Activated naive CD8-positive, alpha-beta T cell treated with anti-CD3 and anti-CD28 coated beads, Interleukin-2, amount 10 ng/mL, durations not matched to agents 7 days and 5 days (primary cell): ENCODE measurements at regions not wholly inside any gene's neighbourhood (a gene's known extent, or its start where the extent isn't known, plus 50 kb on each side); places are given as distances from the start of the nearest gene placed in this dataset.
A peak's percentile ranks its signal among the peaks of the same experiment; 100 is the strongest.

Experiments used
- ATAC-seq: fragments of 150-1000 bp; cut with Tn5 transposase; one replicate; pipeline ENCODE4 v1.10.0; 2021; ENCODE audit warnings: low read depth, moderate library complexity
- POLR2A ChIA-PET: fragments of 350-600 bp; sonication (Branson Sonifier 250); formaldehyde crosslinking; loops from one replicate; lab custom pipeline; 2021; ENCODE audit warnings: antibody characterized with exemption; lab: Charles Lee
- DNase-seq: peaks from one replicate; pipeline ENCODE4 v3.0.0; 2021
- H3K27ac Mint-ChIP-seq: one replicate; pipeline ENCODE4 v1.8.0; 2022; ENCODE audit warnings: mild to moderate bottlenecking, mixed read lengths
- H3K27me3 Mint-ChIP-seq: one replicate; pipeline ENCODE4 v1.8.0; 2022; ENCODE audit warnings: mild to moderate bottlenecking, moderate library complexity, mixed read lengths
- H3K36me3 Mint-ChIP-seq: one replicate; pipeline ENCODE4 v1.8.0; 2021; ENCODE audit warnings: mild to moderate bottlenecking, mixed read lengths
- H3K4me1 Mint-ChIP-seq: one replicate; pipeline ENCODE4 v1.8.0; 2021; ENCODE audit warnings: mixed read lengths
- H3K4me3 Mint-ChIP-seq: one replicate; pipeline ENCODE4 v1.8.0; 2022; ENCODE audit warnings: mild to moderate bottlenecking, moderate library complexity, mixed read lengths
- H3K9me3 Mint-ChIP-seq: one replicate; pipeline ENCODE4 v1.8.0; 2021; ENCODE audit warnings: mixed read lengths

DNA sequence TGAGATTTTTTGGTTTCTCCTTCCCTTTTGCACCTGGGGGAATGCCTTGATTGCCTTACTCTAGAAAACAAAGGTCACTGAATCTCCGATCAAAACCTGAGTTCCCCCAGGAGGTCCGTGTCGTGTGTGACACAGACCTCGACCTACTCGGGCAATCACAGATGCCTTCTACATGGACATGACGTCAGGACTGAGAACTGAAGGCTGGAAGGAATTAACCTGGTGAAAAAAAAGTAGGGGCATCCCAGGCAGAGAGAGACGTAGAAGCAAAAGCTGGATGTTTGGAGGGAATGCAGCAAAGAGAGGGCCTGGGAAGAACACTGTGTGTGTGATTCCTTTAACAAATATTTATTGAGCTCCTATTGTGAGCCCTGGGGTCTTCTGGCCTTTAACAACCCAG is 178.0 kb downstream of the PRDM2 start:
- POLR2A ChIA-PET: no interaction called here
- H3K9me3 Mint-ChIP-seq: peaks cover 2% of the 10 kb centered on the region
- no peak for ATAC-seq

DNA sequence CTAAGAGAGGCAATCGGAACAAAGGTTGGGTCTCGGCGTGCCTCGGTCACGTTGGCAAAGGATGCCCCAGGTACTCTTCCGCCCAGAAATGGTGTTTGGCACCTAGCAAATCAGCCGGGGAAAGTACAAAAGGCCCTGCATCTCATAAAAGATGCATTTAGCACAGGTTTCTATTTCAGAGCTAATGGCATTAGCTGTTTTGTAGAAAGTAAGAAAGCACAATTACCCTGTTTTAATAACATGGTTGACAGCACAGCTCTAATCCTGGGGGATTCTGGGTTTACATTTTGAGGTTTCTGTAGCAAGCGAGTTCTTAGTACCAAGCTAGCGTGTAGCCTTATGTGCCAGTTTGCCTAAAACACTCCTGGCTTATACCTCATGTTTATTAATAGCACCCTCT is 178.5 kb downstream of the PRDM2 start:
- POLR2A ChIA-PET: no interaction called here
- Mint-ChIP-seq H3K4me3 (no peak overlapping the region), H3K27me3 (peaks cover 2% of the 10 kb centered on the region), H3K36me3 (no peaks in the 10 kb centered on the region), H3K4me1 (no peaks in the 10 kb centered on the region), H3K9me3 (peaks cover 2% of the 10 kb centered on the region), H3K27ac (no peak overlapping the region)
- ATAC-seq (no peak), DNase-seq (no peak)

More for the DNA sequence above, 178.0 kb downstream of the PRDM2 start:
- H3K4me1 Mint-ChIP-seq: no peaks in the 10 kb centered on the region
- peaks cover 3% of the 10 kb centered on the region for H3K27me3 Mint-ChIP-seq
- H3K27ac Mint-ChIP-seq: no peak overlapping the region
- no peak for DNase-seq
- H3K4me3 Mint-ChIP-seq: no peak overlapping the region
- H3K36me3 Mint-ChIP-seq: no peaks in the 10 kb centered on the region

- Mint-ChIP-seq H3K36me3 (no peaks in the 10 kb centered on the region), H3K4me3 (no peak overlapping the region), H3K27ac (no peak overlapping the region)
Measured at GRCh38 chr1:13881385-13882088, 181.5 kb downstream of the PRDM2 start.

GRCh38 chr1:13888351-13888986 is 188.5 kb downstream of the PRDM2 start:
- no peak for ATAC-seq
- POLR2A ChIA-PET: no interaction called here
- H3K27me3 Mint-ChIP-seq: peaks cover 17% of the 10 kb centered on the region
- H3K4me1 Mint-ChIP-seq: peaks cover 4% of the 10 kb centered on the region
- no peak for DNase-seq
- H3K27ac Mint-ChIP-seq: no peak overlapping the region
- H3K36me3 Mint-ChIP-seq: no peaks in the 10 kb centered on the region
- peaks cover 4% of the 10 kb centered on the region for H3K9me3 Mint-ChIP-seq
- no peak overlapping the region for H3K4me3 Mint-ChIP-seq

More at GRCh38 chr1:13881385-13882088, 181.5 kb downstream of the PRDM2 start:
- no peak for ATAC-seq
- Mint-ChIP-seq H3K9me3 (no peaks in the 10 kb centered on the region), H3K27me3 (no peaks in the 10 kb centered on the region), H3K4me1 (no peaks in the 10 kb centered on the region)
- POLR2A ChIA-PET: no interaction called here
- DNase-seq: no peak

- no peak for ATAC-seq
- Mint-ChIP-seq H3K9me3 (peaks cover 4% of the 10 kb centered on the region), H3K36me3 (no peaks in the 10 kb centered on the region)
Measured at GRCh38 chr1:13889495-13889894, 189.5 kb downstream of the PRDM2 start.

DNA sequence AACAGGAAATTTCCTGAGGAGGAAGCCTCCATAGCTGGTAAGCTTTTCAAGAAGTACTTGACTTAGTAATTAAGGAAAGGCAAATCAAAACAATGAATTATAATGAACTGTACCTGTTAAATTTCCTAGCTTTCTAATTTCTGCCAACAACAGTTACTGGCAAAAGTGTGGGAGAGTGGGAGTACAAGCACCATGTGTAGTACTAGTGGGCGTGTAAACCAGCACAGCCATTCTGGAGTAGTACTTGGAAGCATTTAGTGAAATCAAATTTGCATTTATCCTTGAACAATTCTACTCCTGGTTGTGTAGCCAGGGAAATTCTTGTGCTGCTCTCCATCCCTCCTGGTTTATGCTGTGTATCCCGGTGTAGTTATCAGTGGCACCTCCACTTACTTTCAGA is 190.8 kb downstream of the PRDM2 start:
- POLR2A ChIA-PET: no interaction called here
- H3K27ac Mint-ChIP-seq: no peak overlapping the region

More at GRCh38 chr1:13889495-13889894, 189.5 kb downstream of the PRDM2 start:
- Mint-ChIP-seq H3K27ac (no peak overlapping the region), H3K27me3 (peaks cover 27% of the 10 kb centered on the region), H3K4me1 (peaks cover 4% of the 10 kb centered on the region), H3K4me3 (no peak overlapping the region)
- no peak for DNase-seq
- POLR2A ChIA-PET: no interaction called here

GRCh38 chr1:13892198-13892597 is 192.2 kb downstream of the PRDM2 start:
- peaks cover 4% of the 10 kb centered on the region for H3K4me1 Mint-ChIP-seq
- no peaks in the 10 kb centered on the region for H3K36me3 Mint-ChIP-seq
- DNase-seq: no peak
- H3K4me3 Mint-ChIP-seq: no peak overlapping the region
- H3K27me3 Mint-ChIP-seq: peaks cover 44% of the 10 kb centered on the region
- ATAC-seq: no peak
- POLR2A ChIA-PET: no interaction called here
- no peak overlapping the region for H3K27ac Mint-ChIP-seq
- H3K9me3 Mint-ChIP-seq: peaks cover 4% of the 10 kb centered on the region

More for the DNA sequence above, 190.8 kb downstream of the PRDM2 start:
- ATAC-seq (no peak), DNase-seq (no peak)
- H3K36me3 Mint-ChIP-seq: no peaks in the 10 kb centered on the region
- H3K27me3 Mint-ChIP-seq: peaks cover 39% of the 10 kb centered on the region
- H3K4me3 Mint-ChIP-seq: no peak overlapping the region
- peaks cover 4% of the 10 kb centered on the region for H3K9me3 Mint-ChIP-seq
- peaks cover 4% of the 10 kb centered on the region for H3K4me1 Mint-ChIP-seq

GRCh38 chr1:13892671-13893325 is 192.8 kb downstream of the PRDM2 start:
- Mint-ChIP-seq H3K27ac (no peak overlapping the region), H3K4me1 (peaks cover 4% of the 10 kb centered on the region)

DNA sequence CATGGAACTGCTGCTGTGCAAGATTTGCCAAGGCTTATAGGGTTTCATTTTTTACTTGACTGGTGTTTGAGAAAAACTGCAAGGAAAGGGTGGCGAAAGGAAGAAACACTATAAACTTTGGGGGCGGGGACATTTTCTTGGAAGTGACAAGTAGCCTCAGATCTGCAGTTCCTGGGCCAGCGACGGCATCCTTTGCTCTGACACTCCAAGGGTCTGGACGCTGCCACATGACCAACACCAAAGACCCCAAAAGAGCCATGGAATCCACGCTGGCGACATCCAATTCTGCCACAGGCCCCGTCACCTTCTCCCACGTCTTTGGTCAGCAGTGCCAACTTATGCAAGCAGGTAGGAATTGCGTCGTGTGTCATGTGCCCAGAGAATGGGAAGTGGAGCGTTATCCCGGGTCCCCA is 193.4 kb downstream of the PRDM2 start:
- ATAC-seq (no peak), DNase-seq (no peak)
- POLR2A ChIA-PET: no interaction called here
- H3K4me3 Mint-ChIP-seq: peak overlapping the region; percentile 4
- peaks cover 4% of the 10 kb centered on the region for H3K9me3 Mint-ChIP-seq
- no peaks in the 10 kb centered on the region for H3K36me3 Mint-ChIP-seq
- H3K4me1 Mint-ChIP-seq: peaks cover 4% of the 10 kb centered on the region
- H3K27ac Mint-ChIP-seq: no peak overlapping the region
- H3K27me3 Mint-ChIP-seq: peaks cover 46% of the 10 kb centered on the region

More at GRCh38 chr1:13892671-13893325, 192.8 kb downstream of the PRDM2 start:
- ATAC-seq (no peak), DNase-seq (no peak)
- Mint-ChIP-seq H3K36me3 (no peaks in the 10 kb centered on the region), H3K4me3 (no peak overlapping the region), H3K9me3 (peaks cover 4% of the 10 kb centered on the region), H3K27me3 (peaks cover 46% of the 10 kb centered on the region)
- POLR2A ChIA-PET: no interaction called here

- H3K4me3 Mint-ChIP-seq: no peak overlapping the region
- ATAC-seq (no peak), DNase-seq (no peak)
- peaks cover 40% of the 10 kb centered on the region for H3K27me3 Mint-ChIP-seq
- H3K4me1 Mint-ChIP-seq: peaks cover 4% of the 10 kb centered on the region
- no peaks in the 10 kb centered on the region for H3K9me3 Mint-ChIP-seq
- POLR2A ChIA-PET: no interaction called here
- H3K36me3 Mint-ChIP-seq: no peaks in the 10 kb centered on the region
- no peak overlapping the region for H3K27ac Mint-ChIP-seq
Measured at GRCh38 chr1:13896932-13897331, 196.9 kb downstream of the PRDM2 start.

GRCh38 chr1:13898406-13898805 is 198.4 kb downstream of the PRDM2 start:
- Mint-ChIP-seq H3K9me3 (no peaks in the 10 kb centered on the region), H3K4me3 (no peak overlapping the region), H3K36me3 (no peaks in the 10 kb centered on the region), H3K4me1 (no peaks in the 10 kb centered on the region), H3K27me3 (peaks cover 32% of the 10 kb centered on the region), H3K27ac (no peak overlapping the region)
- POLR2A ChIA-PET: no interaction called here
- DNase-seq: no peak
- no peak for ATAC-seq

GRCh38 chr1:13899856-13900255 is 199.9 kb downstream of the PRDM2 start:
- POLR2A ChIA-PET: no interaction called here
- Mint-ChIP-seq H3K4me3 (no peak overlapping the region), H3K27ac (no peak overlapping the region), H3K36me3 (no peaks in the 10 kb centered on the region), H3K4me1 (no peaks in the 10 kb centered on the region), H3K9me3 (peaks cover 7% of the 10 kb centered on the region), H3K27me3 (peaks cover 22% of the 10 kb centered on the region)
- ATAC-seq (no peak), DNase-seq (no peak)

GRCh38 chr1:13900583-13900982 is 200.6 kb downstream of the PRDM2 start:
- Mint-ChIP-seq H3K9me3 (peaks cover 7% of the 10 kb centered on the region), H3K36me3 (no peaks in the 10 kb centered on the region), H3K27ac (no peak overlapping the region), H3K4me1 (no peaks in the 10 kb centered on the region), H3K4me3 (no peak overlapping the region), H3K27me3 (peaks cover 19% of the 10 kb centered on the region)
- POLR2A ChIA-PET: no interaction called here
- DNase-seq (no peak), ATAC-seq (no peak)

- POLR2A ChIA-PET: no interaction called here
- DNase-seq (no peak), ATAC-seq (no peak)
- Mint-ChIP-seq H3K4me3 (no peak overlapping the region), H3K4me1 (no peaks in the 10 kb centered on the region), H3K36me3 (no peaks in the 10 kb centered on the region), H3K27ac (no peak overlapping the region), H3K9me3 (peaks cover 7% of the 10 kb centered on the region), H3K27me3 (peaks cover 16% of the 10 kb centered on the region)
Measured at GRCh38 chr1:13901039-13901438, 201.1 kb downstream of the PRDM2 start.
